ENCODE measurements at regions not wholly inside any gene's neighbourhood (a gene's known extent, or its start where the extent isn't known, plus 50 kb on each side); places are given as distances from the start of the nearest gene placed in this dataset.

- no peak overlapping the region for H2BK120ac ChIP-seq (replicated peaks; ENCODE audit: low read depth, low read length)
- H3K56ac ChIP-seq (replicated peaks; ENCODE audit: insufficient read length, low read depth, low read length): no peak overlapping the region
- H2AK5ac ChIP-seq (ENCODE audit: low read depth, low read length): no peak overlapping the region
- no peaks in the 10 kb centered on the region for H3K4me1 ChIP-seq (replicated peaks in 1 of 4; ENCODE audit: control insufficient read depth in 3 of 4, insufficient read depth in 4 of 4, low read length in 3 of 4)
- H4K5ac ChIP-seq (ENCODE audit: insufficient read length, low read depth, low read length): no peak overlapping the region
- H3K23me2 ChIP-seq (ENCODE audit: low read depth, low read length): no peaks in the 10 kb centered on the region
- H3K79me2 ChIP-seq (ENCODE audit: control insufficient read depth in 1 of 2, insufficient read depth in 2 of 2, low read length in 2 of 2): no peaks in the 10 kb centered on the region
- WGBS, 2 experiments (ENCODE audit: extremely low coverage in 1 of 2, insufficient coverage in 1 of 2, insufficient read length in 1 of 2, insufficient replicate concordance in 2 of 2, low coverage in 1 of 2, low lambda C conversion rate in 2 of 2, missing lambda C conversion rate in 1 of 2): 89% methylated on average over 5 of the region's 5 CpGs; no CpG with 5 or more reads in 1 of the 2 experiments
- no peak overlapping the region for H2BK20ac ChIP-seq (ENCODE audit: low read length)
- H4K91ac ChIP-seq (replicated peaks; ENCODE audit: insufficient read length, low read length): no peak overlapping the region
- no peak overlapping the region for H2BK12ac ChIP-seq (ENCODE audit: low read depth, low read length)
- no peak overlapping the region for H3K4me3 ChIP-seq (ENCODE audit: extremely low read depth in 1 of 4, insufficient read depth in 2 of 4, low read depth in 3 of 4, low read length in 4 of 4)
- H3K14ac ChIP-seq (ENCODE audit: insufficient read length): no peak overlapping the region
- H3K27ac ChIP-seq (ENCODE audit: low read depth, low read length): no peak overlapping the region
- H4K20me1 ChIP-seq (replicated peaks in 1 of 2; ENCODE audit: control insufficient read depth in 1 of 2, insufficient read depth in 2 of 2, low read length in 2 of 2): no peaks in the 10 kb centered on the region
- no peak overlapping the region for H2AFZ ChIP-seq (ENCODE audit: low read length)
- no peaks in the 10 kb centered on the region for H3K27me3 ChIP-seq (replicated peaks in 1 of 4; ENCODE audit: control insufficient read depth in 3 of 4, extremely low read depth in 1 of 4, insufficient read depth in 3 of 4, low read length in 3 of 4)
- H3K9ac ChIP-seq (replicated peaks in 1 of 4; ENCODE audit: extremely low read depth in 1 of 4, low read depth in 3 of 4, low read length in 3 of 4): no peak overlapping the region
- DNase-seq (ENCODE audit: low read depth in 1 of 2, low spot score in 2 of 2) (no peak), FAIRE-seq (no peak)
- no peak overlapping the region for H2BK15ac ChIP-seq (ENCODE audit: low read length)
- H3K18ac ChIP-seq (ENCODE audit: extremely low read depth, low read length): no peak overlapping the region
- ChIA-PET POLR2A (ENCODE audit: partially characterized antibody) (no interaction called here), CTCF (ENCODE audit: partially characterized antibody) (no interaction called here)
- H3K9me3 ChIP-seq (ENCODE audit: insufficient read depth in 2 of 2, low read depth in 1 of 2, low read length in 1 of 2): no peaks in the 10 kb centered on the region
- H3K79me1 ChIP-seq (ENCODE audit: low read depth, low read length): no peaks in the 10 kb centered on the region
- H3K4me2 ChIP-seq (ENCODE audit: insufficient read depth in 1 of 2, low read depth in 2 of 2, low read length in 2 of 2): no peak overlapping the region
- H2BK5ac ChIP-seq (ENCODE audit: low read depth, low read length): no peak overlapping the region
- H3K23ac ChIP-seq (ENCODE audit: insufficient read length): no peak overlapping the region
- H3K4ac ChIP-seq (replicated peaks; ENCODE audit: insufficient read length, low read depth, low read length): no peak overlapping the region
- H3K36me3 ChIP-seq (ENCODE audit: control insufficient read depth in 2 of 4, insufficient read depth in 4 of 4, low read length in 3 of 4): no peaks in the 10 kb centered on the region
- H4K8ac ChIP-seq (ENCODE audit: extremely low read depth, insufficient read depth, low read length): no peak overlapping the region
- TF ChIP-seq E2F6 (IDR thresholded peaks at IDR 0.05): no peak
- TF ChIP-seq CEBPB (IDR thresholded peaks at IDR 0.05; ENCODE audit: low read depth, low read length): no peak
- no peak for TF ChIP-seq ATF2 (IDR thresholded peaks at IDR 0.05; ENCODE audit: low read length)
- TF ChIP-seq FOSL1 (IDR thresholded peaks at IDR 0.05; ENCODE audit: insufficient read depth, low read depth, low read length): no peak
- no peak for TF ChIP-seq SIRT6 (IDR thresholded peaks at IDR 0.05; ENCODE audit: low read length)
- no peak for TF ChIP-seq CBX8 (IDR thresholded peaks at IDR 0.05; ENCODE audit: borderline replicate concordance, low read depth, low read length)
- TF ChIP-seq SP1 (IDR thresholded peaks at IDR 0.05; ENCODE audit: low read depth, low read length): no peak
- TF ChIP-seq MAFK (IDR thresholded peaks at IDR 0.05; ENCODE audit: low read depth, low read length): no peak
- TF ChIP-seq POU5F1 (IDR thresholded peaks at IDR 0.05; ENCODE audit: low read depth, low read length): no peak
- no peak for TF ChIP-seq CTCF (IDR thresholded peaks at IDR 0.05; ENCODE audit: control extremely low read depth in 1 of 3, insufficient read depth in 1 of 3, low read depth in 1 of 3, low read length in 3 of 3)
- no peak for TF ChIP-seq GTF2F1 (IDR thresholded peaks at IDR 0.05; ENCODE audit: borderline replicate concordance, low read depth, low read length)
Measured at GRCh38 chr20:52532674-52533073, 341.1 kb upstream of the ZFP64 start.

Data from H1 (cell line).